ENCODE measurements at regions not wholly inside any gene's neighbourhood (a gene's known extent, or its start where the extent isn't known, plus 50 kb on each side); places are given as distances from the start of the nearest gene placed in this dataset.

- no peak for DNase-seq (ENCODE audit: low read depth)
- TF ChIP-seq, protein P1, sequence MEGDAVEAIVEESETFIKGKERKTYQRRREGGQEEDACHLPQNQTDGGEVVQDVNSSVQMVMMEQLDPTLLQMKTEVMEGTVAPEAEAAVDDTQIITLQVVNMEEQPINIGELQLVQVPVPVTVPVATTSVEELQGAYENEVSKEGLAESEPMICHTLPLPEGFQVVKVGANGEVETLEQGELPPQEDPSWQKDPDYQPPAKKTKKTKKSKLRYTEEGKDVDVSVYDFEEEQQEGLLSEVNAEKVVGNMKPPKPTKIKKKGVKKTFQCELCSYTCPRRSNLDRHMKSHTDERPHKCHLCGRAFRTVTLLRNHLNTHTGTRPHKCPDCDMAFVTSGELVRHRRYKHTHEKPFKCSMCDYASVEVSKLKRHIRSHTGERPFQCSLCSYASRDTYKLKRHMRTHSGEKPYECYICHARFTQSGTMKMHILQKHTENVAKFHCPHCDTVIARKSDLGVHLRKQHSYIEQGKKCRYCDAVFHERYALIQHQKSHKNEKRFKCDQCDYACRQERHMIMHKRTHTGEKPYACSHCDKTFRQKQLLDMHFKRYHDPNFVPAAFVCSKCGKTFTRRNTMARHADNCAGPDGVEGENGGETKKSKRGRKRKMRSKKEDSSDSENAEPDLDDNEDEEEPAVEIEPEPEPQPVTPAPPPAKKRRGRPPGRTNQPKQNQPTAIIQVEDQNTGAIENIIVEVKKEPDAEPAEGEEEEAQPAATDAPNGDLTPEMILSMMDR (conservative IDR thresholded peaks at IDR 0.05; ENCODE audit: low read depth, low read length) = no peak
- no peak overlapping the region for H3K4me3 ChIP-seq (ENCODE audit: low read depth, low read length)
Observed at GRCh38 chr15:70437882-70438451, 325.4 kb downstream of the UACA start.

GRCh38 chr15:70437089-70437488, 326.3 kb downstream of the UACA start:
- TF ChIP-seq, protein P1 (conservative IDR thresholded peaks at IDR 0.05; ENCODE audit: low read depth, low read length) = no peak
- H3K4me3 ChIP-seq (ENCODE audit: low read depth, low read length) = no peak overlapping the region
- no peak for DNase-seq (ENCODE audit: low read depth)

DNA sequence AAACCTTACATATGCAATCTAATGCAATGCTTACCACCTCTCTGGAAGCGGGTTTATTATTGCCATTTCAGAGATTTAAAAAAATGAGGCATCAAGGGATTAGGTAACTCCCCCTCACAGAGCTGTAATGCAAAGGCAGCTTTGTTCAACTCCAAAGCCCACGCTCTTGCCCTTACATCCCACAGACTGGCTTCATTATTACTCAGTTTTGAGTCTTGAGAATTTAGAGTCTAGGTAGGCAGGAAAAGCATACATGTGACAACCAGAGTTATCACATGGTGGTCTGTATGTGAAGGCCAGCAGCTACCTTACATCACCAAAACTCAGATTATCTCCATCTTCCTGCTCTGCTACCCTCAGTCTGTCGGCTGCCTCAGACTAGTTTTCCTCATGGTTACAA, 326.9 kb downstream of the UACA start:
- TF ChIP-seq, protein P1 (conservative IDR thresholded peaks at IDR 0.05; ENCODE audit: low read depth, low read length) = no peak
- no peak overlapping the region for H3K4me3 ChIP-seq (ENCODE audit: low read depth, low read length)

DNA sequence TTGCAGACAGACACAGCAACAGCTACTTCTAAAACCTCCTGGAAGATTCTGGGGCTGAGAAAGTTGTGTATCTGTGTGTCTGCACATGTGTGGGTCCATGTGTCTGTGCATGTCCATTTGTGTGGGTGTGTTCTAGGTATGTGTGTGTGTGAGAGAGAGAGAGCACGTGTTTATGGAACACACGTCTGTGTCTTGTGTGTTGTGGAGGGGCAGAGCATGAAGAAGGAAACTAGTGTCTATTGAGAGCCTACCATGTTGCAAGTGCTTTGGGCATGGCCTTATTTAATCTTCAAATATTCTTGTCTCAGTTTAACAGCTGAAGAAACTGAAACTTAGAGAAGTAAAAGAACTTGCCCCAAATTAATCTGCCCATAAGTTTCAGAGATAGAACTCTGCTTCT, 327.5 kb downstream of the UACA start:
- no peak overlapping the region for H3K4me3 ChIP-seq (ENCODE audit: low read depth, low read length)
- no peak for DNase-seq (ENCODE audit: low read depth)
- TF ChIP-seq, protein P1 (conservative IDR thresholded peaks at IDR 0.05; ENCODE audit: low read depth, low read length) = no peak

More for the DNA sequence above, 326.9 kb downstream of the UACA start:
- no peak for DNase-seq (ENCODE audit: low read depth)

GRCh38 chr15:70435369-70435768, 328.0 kb downstream of the UACA start:
- TF ChIP-seq, protein P1 (conservative IDR thresholded peaks at IDR 0.05; ENCODE audit: low read depth, low read length) = no peak
- no peak for DNase-seq (ENCODE audit: low read depth)
- no peak overlapping the region for H3K4me3 ChIP-seq (ENCODE audit: low read depth, low read length)

DNA sequence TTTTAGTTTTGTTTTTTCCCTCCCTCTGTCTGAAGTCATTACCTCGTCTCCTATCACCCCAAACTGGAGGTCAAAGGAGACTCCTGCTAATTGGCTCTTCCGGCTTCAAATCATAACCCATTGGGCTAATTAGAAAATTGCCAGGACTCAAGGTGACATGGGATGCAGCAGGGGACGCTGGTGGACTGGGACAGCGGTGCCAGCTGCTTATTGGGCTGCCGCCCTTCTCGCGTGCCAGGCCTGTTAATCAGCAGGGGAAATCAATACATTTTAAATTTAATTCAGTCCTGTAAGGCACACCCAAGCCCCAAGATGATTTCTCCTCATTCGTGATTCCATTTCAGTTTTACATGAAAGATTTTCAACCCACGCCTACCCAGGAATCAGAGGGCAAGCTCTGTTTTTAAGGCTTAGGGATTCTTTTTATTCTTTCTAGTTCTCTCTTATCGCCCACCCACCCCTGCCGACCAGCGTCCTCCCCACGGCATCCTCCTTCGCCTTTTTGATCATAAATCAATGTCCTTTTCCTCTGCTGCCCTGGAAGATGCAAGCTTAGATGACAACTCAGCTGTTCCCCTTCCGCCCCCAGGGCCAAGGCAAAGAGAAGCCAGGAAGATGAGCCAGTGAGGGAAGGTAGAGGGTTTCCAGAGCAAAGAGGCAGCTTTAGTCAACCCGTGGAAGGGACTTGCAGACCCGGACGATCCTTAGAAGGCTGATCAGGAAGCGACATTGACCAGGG, 329.6 kb downstream of the UACA start:
- no peak overlapping the region for H3K4me3 ChIP-seq (ENCODE audit: low read depth, low read length)
- no peak for DNase-seq (ENCODE audit: low read depth)
- TF ChIP-seq, protein P1 (conservative IDR thresholded peaks at IDR 0.05; ENCODE audit: low read depth, low read length) = no peak
